A549 (cell line): ENCODE measurements at regions not wholly inside any gene's neighbourhood (a gene's known extent, or its start where the extent isn't known, plus 50 kb on each side); places are given as distances from the start of the nearest gene placed in this dataset.

Source experiments
- ATAC-seq, 2 experiments: fragments of 200-7000 bp in 1 of 2; fragments of >200 bp in 1 of 2; cut with Nextera tagmentation in 1 of 2; cut with Tn5 transposase in 1 of 2; 3 replicates each; pipeline versions ENCODE4 v1.8.0 to v1.9.1; 2018 to 2020; ENCODE audit warnings: mild to moderate bottlenecking in 1 of 2, moderate library complexity in 1 of 2
- CTCF ChIA-PET: fragments of 300-600 bp; sonication (Branson Sonifier 250); formaldehyde crosslinking; extraction: SDS; loops from one replicate; lab custom pipeline; 2021; ENCODE audit warnings: antibody characterized with exemption, inconsistent platforms; lab: Yijun Ruan, JAX
- POLR2A ChIA-PET: fragments of 350-600 bp; formaldehyde crosslinking; extraction: SDS; loops from one replicate; lab custom pipeline; 2021; ENCODE audit warnings: antibody characterized with exemption, inconsistent platforms; lab: Yijun Ruan, JAX
- DNase-seq, 2 experiments: peaks; one replicate each; pipeline versions ENCODE4 v3.0.0 to v3.0.0-alpha.2; 2011 to 2016; ENCODE audit warnings: low read depth in 1 of 2, low spot score in 1 of 2
- FAIRE-seq: peaks from 2 replicates; lab custom pipeline; 2011; peaks lifted over from hg19 to GRCh38; lab: Jason Lieb, UNC
- H3K27ac ChIP-seq, 2 experiments: fragments of >200 bp; sonication (Bioruptor Twin); formaldehyde crosslinking; 3 replicates each; pipeline ENCODE4 v1.5.1; 2016 to 2017
- H3K4me1 ChIP-seq: fragments of >200 bp; sonication (Bioruptor Twin); formaldehyde crosslinking; 3 replicates; pipeline ENCODE4 v1.6.1; 2016
- H3K4me2 ChIP-seq: fragments of >200 bp; sonication (Bioruptor Twin); formaldehyde crosslinking; 3 replicates; pipeline ENCODE4 v1.6.1; 2016
- H3K4me3 ChIP-seq: fragments of >200 bp; sonication (Bioruptor Twin); formaldehyde crosslinking; 3 replicates; pipeline ENCODE4 v1.5.1; 2016
- H3K9me3 ChIP-seq: fragments of >200 bp; sonication (Bioruptor Twin); formaldehyde crosslinking; 3 replicates; pipeline ENCODE4 v1.6.1; 2016
- EHF ChIP-seq: fragments of 250-450 bp; sonication (Bioruptor Pico); IDR thresholded peaks from 2 replicates; pipeline ENCODE4 v1.5.0; 2020; ENCODE audit warnings: mild to moderate bottlenecking
- JUN ChIP-seq, 2 experiments: fragments of >200 bp; sonication (Bioruptor Twin); formaldehyde crosslinking; IDR thresholded peaks; 2 replicates in 1 of 2; 3 replicates in 1 of 2; pipeline ENCODE4 v1.6.1; 2016 to 2017
- KDM1A ChIP-seq: fragments of 200-600 bp; sonication (generic); IDR thresholded peaks from 2 replicates; pipeline ENCODE4 v1.6.1; 2016; ENCODE audit warnings: low read depth, mild to moderate bottlenecking
- MAZ ChIP-seq: fragments of 150-350 bp; IDR thresholded peaks from 2 replicates; pipeline ENCODE4 v1.6.1; 2014; ENCODE audit warnings: antibody characterized with exemption, low read depth, low read length, borderline replicate concordance
- NPAS2 ChIP-seq: fragments of 250-450 bp; sonication (Bioruptor Pico); IDR thresholded peaks from 2 replicates; pipeline ENCODE4 v1.8.0; 2022; ENCODE audit warnings: mild to moderate bottlenecking, moderate library complexity, borderline replicate concordance
- NR3C1 ChIP-seq: fragments of >200 bp; sonication (Bioruptor Twin); formaldehyde crosslinking; IDR thresholded peaks from 3 replicates; pipeline ENCODE4 v1.6.1; 2017
- POLR2A ChIP-seq: IDR thresholded peaks from 2 replicates; pipeline ENCODE4 v1.6.1; 2012; ENCODE audit warnings: mild to moderate bottlenecking, low read length
- RAD21 ChIP-seq, 2 experiments: fragments of >200 bp in 1 of 2; sonication (Bioruptor Twin) in 1 of 2; formaldehyde crosslinking in 1 of 2; IDR thresholded peaks in 1 of 2; conservative IDR thresholded peaks in 1 of 2; 2 replicates in 1 of 2; 3 replicates in 1 of 2; pipeline ENCODE4 v1.6.1; 2012 to 2018; ENCODE audit warnings: inconsistent platforms in 1 of 2
- RCOR1 ChIP-seq: fragments of 150-350 bp; IDR thresholded peaks from 2 replicates; pipeline ENCODE4 v1.6.1; 2014; ENCODE audit warnings: antibody characterized with exemption, low read length, low read depth
- TP53 ChIP-seq: fragments of 250-450 bp; sonication (Bioruptor Pico); IDR thresholded peaks from 2 replicates; pipeline ENCODE4 v1.5.0; 2021; ENCODE audit warnings: mild to moderate bottlenecking, moderate library complexity
- ZC3H11A ChIP-seq: fragments of 450-650 bp; IDR thresholded peaks from 2 replicates; pipeline ENCODE4 v1.6.1; 2014; ENCODE audit warnings: antibody characterized with exemption, mild to moderate bottlenecking
- WGBS: methylation state at CpG from one replicate; pipeline ENCODE4 v1.1.6; 2017; ENCODE audit errors: missing lambda C conversion rate; 5-methylcytosine and 5-hydroxymethylcytosine counted together
- small RNA-seq, 6 experiments: library from RNA; depleted of rRNA; stranded (forward); fragments of <200 nt; gene quantifications; one replicate each; pipeline ENCODE3, GENCODE V24; 2012
- TF ChIP-seq, protein P1 (sequence below): IDR thresholded peaks from 2 replicates; pipeline ENCODE4 v1.6.1; 2012
- TF ChIP-seq, protein P2 (sequence below): IDR thresholded peaks from 2 replicates; pipeline ENCODE4 v1.6.1; 2012
- TF ChIP-seq, protein P3 (sequence below): fragments of 150-350 bp; IDR thresholded peaks from 2 replicates; pipeline ENCODE4 v1.6.1; 2014; ENCODE audit warnings: low read depth, mild to moderate bottlenecking, low read length
- TF ChIP-seq, protein P4 (sequence below): fragments of >200 bp; sonication (Bioruptor Twin); formaldehyde crosslinking; IDR thresholded peaks from 2 replicates; pipeline ENCODE4 v1.6.1; 2016

DNA sequence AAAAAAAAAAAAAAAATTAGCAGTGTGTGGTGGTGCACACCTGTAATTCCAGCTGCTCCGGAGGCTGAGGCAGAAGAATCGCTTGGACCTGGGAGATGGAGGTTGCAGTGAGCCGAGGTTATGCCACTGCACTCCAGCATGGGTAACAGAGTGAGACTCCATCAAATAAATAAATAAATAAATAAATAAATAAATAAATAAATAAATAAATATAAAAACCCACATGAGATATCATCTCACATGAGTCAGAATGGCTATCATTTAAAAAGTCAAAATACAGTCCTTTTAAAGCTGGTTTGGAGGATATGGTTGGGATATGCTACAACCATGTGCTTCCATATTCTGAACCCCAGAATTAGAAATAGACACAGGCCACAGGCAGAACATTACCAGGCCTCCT, 114.3 kb downstream of the WSCD1 start:
- TF ChIP-seq, protein P1, sequence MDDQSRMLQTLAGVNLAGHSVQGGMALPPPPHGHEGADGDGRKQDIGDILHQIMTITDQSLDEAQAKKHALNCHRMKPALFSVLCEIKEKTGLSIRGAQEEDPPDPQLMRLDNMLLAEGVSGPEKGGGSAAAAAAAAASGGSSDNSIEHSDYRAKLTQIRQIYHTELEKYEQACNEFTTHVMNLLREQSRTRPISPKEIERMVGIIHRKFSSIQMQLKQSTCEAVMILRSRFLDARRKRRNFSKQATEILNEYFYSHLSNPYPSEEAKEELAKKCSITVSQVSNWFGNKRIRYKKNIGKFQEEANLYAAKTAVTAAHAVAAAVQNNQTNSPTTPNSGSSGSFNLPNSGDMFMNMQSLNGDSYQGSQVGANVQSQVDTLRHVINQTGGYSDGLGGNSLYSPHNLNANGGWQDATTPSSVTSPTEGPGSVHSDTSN: no peak
- TF ChIP-seq MAZ (no peak), RCOR1 (no peak), POLR2A (no peak), ZC3H11A (peak; percentile 84)
- no peak overlapping the region for H3K27ac ChIP-seq
- H3K4me3 ChIP-seq: no peak overlapping the region
- POLR2A ChIA-PET: no interaction called here
- H3K4me2 ChIP-seq: no peak overlapping the region
- H3K9me3 ChIP-seq: peaks cover 2% of the 10 kb centered on the region; the same call in 1 of the 3 replicates
- 14% methylated on average over 3 of the region's 3 CpGs for WGBS
- DNase-seq (no peak), ATAC-seq (no peak), FAIRE-seq (no peak)
- CTCF ChIA-PET: no interaction called here
- H3K4me1 ChIP-seq: 0 out of 3 replicates have a peak, but pooled peaks cover 3% of the 10 kb centered on the region

DNA sequence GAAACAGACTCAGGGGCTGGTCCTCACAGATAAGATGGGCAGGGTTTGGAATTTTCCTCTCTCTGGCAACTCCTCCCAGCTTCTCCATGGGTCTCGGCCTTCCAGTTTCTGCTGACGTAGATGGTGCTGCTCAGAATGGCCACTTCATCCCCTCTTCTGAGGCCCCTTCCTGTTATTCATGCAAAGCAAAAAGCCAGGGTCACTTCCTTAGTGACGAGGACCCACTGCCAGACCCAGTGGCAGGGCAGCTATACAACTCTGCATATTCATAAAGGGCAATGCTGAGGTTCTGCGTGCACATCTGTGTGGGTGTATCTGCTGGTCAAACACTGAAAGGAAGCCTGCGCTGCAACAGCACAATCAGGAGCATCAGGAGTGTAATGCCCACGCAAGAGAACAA, 108.8 kb downstream of the WSCD1 start:
- DNase-seq (no peak), ATAC-seq (no peak)
- Histone ChIP-seq H3K4me2 (no peak overlapping the region), H3K27ac (no peak overlapping the region), H3K4me1 (no peaks in the 10 kb centered on the region), H3K4me3 (no peak overlapping the region)
- POLR2A ChIA-PET: no interaction called here
- no peak for TF ChIP-seq KDM1A
- TF ChIP-seq, protein P2, sequence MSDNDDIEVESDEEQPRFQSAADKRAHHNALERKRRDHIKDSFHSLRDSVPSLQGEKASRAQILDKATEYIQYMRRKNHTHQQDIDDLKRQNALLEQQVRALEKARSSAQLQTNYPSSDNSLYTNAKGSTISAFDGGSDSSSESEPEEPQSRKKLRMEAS: no peak
- TF ChIP-seq, protein P3, sequence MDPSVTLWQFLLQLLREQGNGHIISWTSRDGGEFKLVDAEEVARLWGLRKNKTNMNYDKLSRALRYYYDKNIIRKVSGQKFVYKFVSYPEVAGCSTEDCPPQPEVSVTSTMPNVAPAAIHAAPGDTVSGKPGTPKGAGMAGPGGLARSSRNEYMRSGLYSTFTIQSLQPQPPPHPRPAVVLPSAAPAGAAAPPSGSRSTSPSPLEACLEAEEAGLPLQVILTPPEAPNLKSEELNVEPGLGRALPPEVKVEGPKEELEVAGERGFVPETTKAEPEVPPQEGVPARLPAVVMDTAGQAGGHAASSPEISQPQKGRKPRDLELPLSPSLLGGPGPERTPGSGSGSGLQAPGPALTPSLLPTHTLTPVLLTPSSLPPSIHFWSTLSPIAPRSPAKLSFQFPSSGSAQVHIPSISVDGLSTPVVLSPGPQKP: no peak
- no peak for TF ChIP-seq NPAS2 (CRISPR knock-in tag)
- no peak for TF ChIP-seq TP53 (CRISPR knock-in tag)
- no peak for TF ChIP-seq NR3C1
- TF ChIP-seq, protein P4, sequence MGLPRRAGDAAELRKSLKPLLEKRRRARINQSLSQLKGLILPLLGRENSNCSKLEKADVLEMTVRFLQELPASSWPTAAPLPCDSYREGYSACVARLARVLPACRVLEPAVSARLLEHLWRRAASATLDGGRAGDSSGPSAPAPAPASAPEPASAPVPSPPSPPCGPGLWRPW: no peak
- TF ChIP-seq ZC3H11A: no peak
- TF ChIP-seq RCOR1: no peak
- TF ChIP-seq EHF (CRISPR knock-in tag): no peak
- TF ChIP-seq, all 56 proteins: peak for 0
- CTCF ChIA-PET: interaction anchor here (0.6 kb wide), 1 partner anchor 9 kb away, joined by 3 read pairs; no protein-coding TSS in a partner anchor
- 46% methylated on average over 6 of the region's 6 CpGs for WGBS
- no peaks in the 10 kb centered on the region for H3K9me3 ChIP-seq
- FAIRE-seq: no peak

DNA sequence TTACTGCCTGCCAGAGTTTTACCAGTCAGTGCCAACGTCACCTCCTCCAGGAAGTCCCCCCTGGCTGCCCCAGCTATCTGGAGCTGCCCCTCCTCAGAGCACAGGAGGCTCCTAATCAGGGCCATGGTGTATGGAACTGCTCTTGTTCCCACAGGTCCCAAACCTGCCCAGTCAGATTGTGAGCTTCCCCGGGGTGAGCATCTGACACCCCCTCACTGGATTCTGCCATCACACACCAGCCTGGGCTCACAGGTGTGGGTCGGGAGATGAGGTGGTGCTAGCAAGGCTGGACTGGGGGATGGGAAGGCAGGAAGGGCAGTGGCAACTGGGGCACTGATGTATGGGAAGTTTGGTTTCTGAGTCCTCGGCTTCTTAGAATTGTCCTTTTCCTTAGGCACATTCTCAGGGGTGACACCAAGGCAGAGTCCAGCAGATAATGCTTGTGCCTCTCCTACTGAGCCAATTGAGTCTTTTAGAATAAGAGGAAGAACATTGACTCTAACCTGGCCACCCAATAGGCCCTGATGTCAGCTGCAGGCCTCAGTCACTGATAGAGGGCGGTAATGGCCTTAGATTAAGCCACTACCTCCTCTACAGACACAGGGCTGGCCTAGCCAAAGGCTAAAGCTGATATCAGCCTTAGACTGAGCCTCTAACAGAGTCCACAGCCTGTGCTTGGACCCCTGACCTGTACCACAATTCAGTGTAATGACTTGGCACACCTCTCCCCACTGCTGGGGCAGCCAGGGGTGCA, 107.9 kb downstream of the WSCD1 start:
- DNase-seq (no peak), FAIRE-seq (no peak), ATAC-seq (peak in 1 of 2 experiments; percentile 45; a peak in 2 of 6 replicates)
- ChIA-PET CTCF (interaction anchor here (0.6 to 0.9 kb wide), 3 partner anchors 10 to 244 kb away, joined by 3 to 4 read pairs (median 3); no protein-coding TSS in a partner anchor), POLR2A (no interaction called here)
- 12% methylated on average over 5 of the region's 5 CpGs for WGBS
- no peak overlapping the region for H3K4me2 ChIP-seq
- H3K27ac ChIP-seq: no peak overlapping the region
- TF ChIP-seq RAD21 (conservative IDR thresholded peaks at IDR 0.05 in 1 of 2, IDR thresholded peaks at IDR 0.05 in 1 of 2) (peak in 1 of 2 experiments; percentile 32; a peak in 2 of 5 replicates), JUN (IDR thresholded peaks at IDR 0.05) (no peak)
- no peak overlapping the region for H3K4me3 ChIP-seq
- H3K4me1 ChIP-seq: no peaks in the 10 kb centered on the region
- no peaks in the 10 kb centered on the region for H3K9me3 ChIP-seq

Small RNAs in the stretch of these regions (small RNA-seq; reads per million reads assigned to genes)
- gene RNU6-1264P: 0 to 0.43 (median 0) reads per million in 6 experiments
